Liver (tissue), 3 donors: ENCODE measurements at regions not wholly inside any gene's neighbourhood (a gene's known extent, or its start where the extent isn't known, plus 50 kb on each side); places are given as distances from the start of the nearest gene placed in this dataset.

Experiments
- GABPA ChIP-seq, 2 donors: IDR thresholded peaks in 1 of 2; conservative IDR thresholded peaks in 1 of 2; 2 replicates each; pipeline ENCODE4 v1.6.1; 2016; ENCODE audit warnings: antibody characterized with exemption in 2 of 2, mild to moderate bottlenecking in 1 of 2, moderate library complexity in 1 of 2
- REST ChIP-seq: IDR thresholded peaks from 2 replicates; pipeline ENCODE4 v1.6.1; 2016; ENCODE audit warnings: antibody characterized with exemption, mild to moderate bottlenecking
- TAF1 ChIP-seq: conservative IDR thresholded peaks from 2 replicates; pipeline ENCODE4 v1.6.1; 2016; ENCODE audit warnings: antibody characterized with exemption, mild to moderate bottlenecking
- TF ChIP-seq, protein P1 (sequence below): fragments of 150-350 bp; IDR thresholded peaks from 2 replicates; pipeline ENCODE4 v1.5.1; 2017; ENCODE audit warnings: improper control_type of control experiment, low read depth, low read length; ENCODE audit not compliant: missing input control
- TF ChIP-seq, protein P2 (sequence below): IDR thresholded peaks from 2 replicates; pipeline ENCODE4 v1.6.1; 2016; ENCODE audit warnings: antibody characterized with exemption
- TF ChIP-seq, protein P3 (sequence below): IDR thresholded peaks from 2 replicates; pipeline ENCODE4 v1.6.1; 2016; ENCODE audit warnings: antibody characterized with exemption
- donor health status: healthy.
- donor health status: healthy.

DNA sequence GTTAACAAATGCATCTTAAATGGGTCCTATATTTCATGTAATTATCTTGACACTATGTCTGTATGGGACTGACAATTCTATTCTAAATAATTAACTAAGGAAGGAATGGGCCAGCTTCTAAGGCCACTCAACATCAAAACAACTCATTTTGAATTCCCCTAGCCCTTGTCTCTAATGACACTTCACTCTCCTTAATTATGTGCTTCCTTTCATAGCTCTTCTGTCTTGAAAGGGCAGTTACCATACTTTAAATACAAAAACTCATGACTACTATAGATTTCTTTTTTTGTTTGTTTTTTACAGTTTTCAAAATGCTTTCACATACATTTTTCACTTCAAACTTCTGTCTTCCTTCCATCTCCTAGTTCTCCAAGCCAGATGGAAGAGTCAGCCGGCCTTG, 126.1 kb upstream of the CHODL start:
- TF ChIP-seq, protein P1, sequence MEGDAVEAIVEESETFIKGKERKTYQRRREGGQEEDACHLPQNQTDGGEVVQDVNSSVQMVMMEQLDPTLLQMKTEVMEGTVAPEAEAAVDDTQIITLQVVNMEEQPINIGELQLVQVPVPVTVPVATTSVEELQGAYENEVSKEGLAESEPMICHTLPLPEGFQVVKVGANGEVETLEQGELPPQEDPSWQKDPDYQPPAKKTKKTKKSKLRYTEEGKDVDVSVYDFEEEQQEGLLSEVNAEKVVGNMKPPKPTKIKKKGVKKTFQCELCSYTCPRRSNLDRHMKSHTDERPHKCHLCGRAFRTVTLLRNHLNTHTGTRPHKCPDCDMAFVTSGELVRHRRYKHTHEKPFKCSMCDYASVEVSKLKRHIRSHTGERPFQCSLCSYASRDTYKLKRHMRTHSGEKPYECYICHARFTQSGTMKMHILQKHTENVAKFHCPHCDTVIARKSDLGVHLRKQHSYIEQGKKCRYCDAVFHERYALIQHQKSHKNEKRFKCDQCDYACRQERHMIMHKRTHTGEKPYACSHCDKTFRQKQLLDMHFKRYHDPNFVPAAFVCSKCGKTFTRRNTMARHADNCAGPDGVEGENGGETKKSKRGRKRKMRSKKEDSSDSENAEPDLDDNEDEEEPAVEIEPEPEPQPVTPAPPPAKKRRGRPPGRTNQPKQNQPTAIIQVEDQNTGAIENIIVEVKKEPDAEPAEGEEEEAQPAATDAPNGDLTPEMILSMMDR, result no peak
- TF ChIP-seq, protein P2, sequence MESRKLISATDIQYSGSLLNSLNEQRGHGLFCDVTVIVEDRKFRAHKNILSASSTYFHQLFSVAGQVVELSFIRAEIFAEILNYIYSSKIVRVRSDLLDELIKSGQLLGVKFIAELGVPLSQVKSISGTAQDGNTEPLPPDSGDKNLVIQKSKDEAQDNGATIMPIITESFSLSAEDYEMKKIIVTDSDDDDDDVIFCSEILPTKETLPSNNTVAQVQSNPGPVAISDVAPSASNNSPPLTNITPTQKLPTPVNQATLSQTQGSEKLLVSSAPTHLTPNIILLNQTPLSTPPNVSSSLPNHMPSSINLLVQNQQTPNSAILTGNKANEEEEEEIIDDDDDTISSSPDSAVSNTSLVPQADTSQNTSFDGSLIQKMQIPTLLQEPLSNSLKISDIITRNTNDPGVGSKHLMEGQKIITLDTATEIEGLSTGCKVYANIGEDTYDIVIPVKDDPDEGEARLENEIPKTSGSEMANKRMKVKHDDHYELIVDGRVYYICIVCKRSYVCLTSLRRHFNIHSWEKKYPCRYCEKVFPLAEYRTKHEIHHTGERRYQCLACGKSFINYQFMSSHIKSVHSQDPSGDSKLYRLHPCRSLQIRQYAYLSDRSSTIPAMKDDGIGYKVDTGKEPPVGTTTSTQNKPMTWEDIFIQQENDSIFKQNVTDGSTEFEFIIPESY, result no peak
- TF ChIP-seq, protein P3, sequence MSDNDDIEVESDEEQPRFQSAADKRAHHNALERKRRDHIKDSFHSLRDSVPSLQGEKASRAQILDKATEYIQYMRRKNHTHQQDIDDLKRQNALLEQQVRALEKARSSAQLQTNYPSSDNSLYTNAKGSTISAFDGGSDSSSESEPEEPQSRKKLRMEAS, result no peak
- TF ChIP-seq REST, result no peak
- no peak for TF ChIP-seq GABPA (IDR thresholded peaks at IDR 0.05 in 1 of 2, conservative IDR thresholded peaks at IDR 0.05 in 1 of 2)
- no peak for TF ChIP-seq TAF1
